CD4-positive, alpha-beta T cell treated with Interleukin-10 for 1 hour (primary cell): ENCODE measurements at regions not wholly inside any gene's neighbourhood (a gene's known extent, or its start where the extent isn't known, plus 50 kb on each side); places are given as distances from the start of the nearest gene placed in this dataset.

ENCODE experiments used
- DNase-seq: peaks from one replicate; pipeline ENCODE4 v3.0.0-alpha.2; 2020

DNA sequence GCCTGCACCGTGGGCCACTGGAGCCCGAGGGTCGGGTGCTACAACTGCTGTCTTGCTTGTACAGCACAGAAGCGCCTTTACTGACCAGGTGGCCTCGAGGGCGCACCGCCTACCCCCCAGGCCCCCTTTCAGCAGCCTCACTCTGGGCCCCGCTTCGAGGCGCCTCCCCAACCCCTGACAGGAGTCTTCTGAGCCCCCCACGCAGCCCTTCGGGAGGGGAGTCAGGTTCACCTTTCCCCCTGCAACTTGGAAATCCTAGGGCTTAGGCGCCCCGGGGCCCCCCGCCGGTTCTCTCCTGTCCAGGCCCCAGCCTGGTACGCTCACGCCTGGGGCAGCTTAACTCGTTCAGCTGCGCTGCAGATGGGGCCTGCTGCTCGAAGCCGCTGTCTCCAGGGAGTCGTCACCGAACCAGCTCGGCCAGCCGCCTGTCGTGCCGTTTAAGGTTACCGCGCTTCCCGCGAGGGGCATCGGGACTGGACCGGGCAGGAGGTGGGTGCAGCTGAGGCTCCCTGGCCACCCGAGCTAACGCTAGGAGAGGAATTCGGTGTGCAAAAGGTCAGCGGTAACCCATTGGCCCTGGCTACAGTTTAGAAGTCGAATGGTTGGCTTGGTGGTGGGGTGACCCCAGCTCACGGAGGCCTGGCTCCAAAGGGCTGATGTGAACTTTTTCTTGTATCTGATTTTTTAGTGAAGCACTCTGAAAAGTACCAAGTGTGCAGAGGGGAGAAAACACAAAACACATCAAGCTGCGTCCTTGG, 58.9 kb upstream of the BCOR start:
- DNase-seq, result no peak

DNA sequence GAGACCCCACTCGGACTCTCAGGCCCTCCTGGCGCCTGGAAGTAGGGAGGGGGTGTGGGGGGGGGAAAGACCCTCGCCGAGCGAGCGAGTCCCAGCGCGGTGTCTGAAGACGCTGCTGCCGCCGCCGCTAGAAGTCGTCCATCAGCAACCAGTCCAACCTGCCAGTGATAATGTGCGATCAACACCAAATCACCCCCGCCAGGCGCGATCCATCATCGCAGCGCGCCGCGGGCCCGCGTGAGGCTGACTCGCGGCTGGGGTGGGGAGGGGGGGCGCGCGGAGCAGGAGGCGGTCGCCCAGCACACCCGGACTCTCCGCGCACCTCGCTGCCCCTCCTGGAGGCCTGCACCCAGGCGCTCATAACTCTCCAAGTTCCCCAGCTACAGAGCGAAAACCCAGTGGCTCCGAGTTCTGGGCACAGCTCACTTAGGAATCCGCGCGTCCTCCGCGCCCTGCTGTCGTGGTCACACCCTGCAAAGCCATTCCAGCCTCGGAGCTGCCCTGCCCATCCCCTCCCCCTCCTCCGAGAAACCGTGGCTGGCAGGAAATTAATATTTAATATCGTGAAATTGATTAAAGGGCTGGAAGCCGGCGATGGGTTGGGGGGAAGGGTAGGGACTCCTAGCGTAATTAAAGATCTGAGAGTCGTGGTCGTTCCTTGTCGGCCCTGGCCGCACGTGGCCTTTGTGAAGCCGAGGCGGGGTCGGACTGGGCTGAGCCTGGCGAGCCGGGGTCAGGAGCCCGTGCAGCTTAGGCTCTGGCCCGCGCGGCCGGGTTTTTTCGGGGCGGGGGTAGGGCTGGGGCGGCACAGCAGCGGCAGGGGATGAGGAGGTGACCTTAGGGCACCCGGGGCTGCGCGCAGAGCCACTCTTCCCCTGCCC, 58.1 kb upstream of the BCOR start:
- no peak for DNase-seq

DNA sequence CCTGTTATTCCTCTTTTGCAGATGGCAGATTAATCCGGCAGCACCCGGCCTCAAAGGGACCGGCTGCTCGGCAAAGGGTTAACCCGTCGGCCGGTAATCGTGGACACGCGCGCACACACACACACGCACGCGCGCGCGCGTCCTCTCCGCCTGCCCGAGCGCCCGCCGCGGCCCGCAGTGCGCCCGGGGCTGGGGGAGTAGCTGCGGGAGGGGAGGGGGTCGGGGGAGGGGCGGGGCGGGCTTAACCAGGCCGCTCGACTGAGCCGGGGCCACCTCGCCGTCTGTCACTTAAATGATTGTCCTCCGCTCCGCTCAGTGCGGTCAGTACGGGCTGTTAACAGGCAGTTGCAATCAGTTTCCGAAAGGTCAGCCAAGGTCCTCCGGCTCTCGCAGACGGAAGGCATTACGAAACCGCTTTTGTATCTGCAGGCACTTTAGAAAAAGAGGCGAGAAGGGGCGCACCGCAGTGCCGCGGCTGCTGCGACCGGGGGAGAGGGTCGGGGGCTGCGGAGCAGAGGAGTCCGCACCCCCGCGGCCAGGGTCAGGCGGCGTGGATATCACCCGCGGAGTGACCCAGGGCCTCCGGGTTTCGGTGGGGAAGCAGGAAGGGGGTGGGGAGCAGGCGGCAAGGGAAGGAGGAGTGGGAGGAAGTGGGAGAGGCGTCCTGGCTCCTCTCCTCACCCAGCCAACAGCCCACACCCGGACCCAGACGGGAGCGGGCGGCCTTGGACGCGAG, 57.3 kb upstream of the BCOR start:
- no peak for DNase-seq

DNA sequence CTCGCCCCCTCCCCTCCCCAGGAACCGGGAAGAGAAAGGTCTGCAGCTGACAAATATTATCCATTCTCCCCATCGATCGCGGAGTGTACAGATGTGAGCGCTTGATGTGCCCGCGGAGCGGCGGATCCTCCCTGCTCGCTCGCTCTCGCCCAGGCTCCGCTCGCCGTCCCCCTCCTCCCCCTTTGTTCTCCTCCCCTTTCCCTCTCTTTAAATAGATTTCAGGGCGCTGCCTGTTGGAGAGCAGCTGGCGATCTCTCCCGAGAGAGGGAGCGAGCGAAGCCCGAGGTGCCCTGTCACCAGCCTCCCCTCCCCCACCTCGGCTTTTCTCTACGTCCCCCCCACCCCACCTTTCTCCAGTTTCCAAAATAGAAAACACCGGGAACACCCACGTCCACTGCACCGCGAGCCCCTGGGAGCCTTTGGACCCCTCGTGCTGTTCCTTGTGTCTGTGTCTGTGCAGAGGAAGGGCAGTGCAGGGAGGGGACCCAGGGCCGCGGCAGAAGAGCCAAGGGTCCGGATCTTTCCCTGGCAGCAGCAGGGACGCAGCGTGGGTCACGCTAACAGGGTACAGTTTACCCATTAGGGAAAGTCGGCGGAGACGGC, 56.6 kb upstream of the BCOR start:
- DNase-seq, result no peak

DNA sequence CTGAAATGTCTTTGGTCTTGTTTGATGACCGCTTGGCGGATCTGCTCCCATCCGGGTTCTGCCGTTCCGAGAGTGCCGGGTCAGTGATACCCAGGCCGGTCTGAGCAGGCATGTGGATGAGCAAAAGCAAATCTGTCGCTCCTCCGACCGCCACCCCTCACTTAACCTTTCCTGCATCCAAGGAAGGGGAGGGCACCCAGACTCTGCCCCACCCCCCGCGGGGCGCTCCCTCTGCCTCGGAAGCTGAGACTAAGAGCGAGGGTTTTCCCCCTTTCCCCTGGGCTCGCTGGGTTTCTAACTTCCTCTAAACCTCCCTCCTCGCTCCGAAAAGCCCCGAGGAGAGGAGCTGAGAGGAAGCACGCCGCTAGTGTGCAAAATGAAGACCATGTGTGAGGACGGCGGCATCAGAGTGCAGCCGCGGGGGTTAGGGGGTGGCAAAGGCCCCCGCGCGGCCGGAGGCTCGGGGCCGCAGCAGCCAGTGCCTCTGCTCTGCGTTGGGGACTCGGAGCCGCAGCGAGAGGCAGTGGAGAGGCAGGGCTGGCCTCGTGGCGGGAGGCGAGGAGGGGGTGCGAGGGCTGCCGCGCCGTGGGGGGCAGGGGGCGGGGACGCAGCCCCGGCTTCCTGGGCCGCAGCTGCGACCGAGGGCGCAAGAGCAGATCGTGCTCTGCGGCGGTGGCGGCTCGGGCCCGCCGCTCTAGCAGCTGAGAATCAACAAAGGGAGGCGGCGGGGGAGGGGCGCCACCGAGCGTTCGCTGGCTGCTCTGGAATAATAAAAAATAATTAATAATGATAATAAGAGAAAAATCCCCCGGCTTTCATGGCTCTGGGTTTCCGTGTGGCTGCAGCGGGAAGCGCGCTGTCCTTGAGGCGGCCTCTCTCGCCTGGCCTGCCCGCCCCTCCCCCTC, 55.8 kb upstream of the BCOR start:
- peak; percentile 63 for DNase-seq

DNA sequence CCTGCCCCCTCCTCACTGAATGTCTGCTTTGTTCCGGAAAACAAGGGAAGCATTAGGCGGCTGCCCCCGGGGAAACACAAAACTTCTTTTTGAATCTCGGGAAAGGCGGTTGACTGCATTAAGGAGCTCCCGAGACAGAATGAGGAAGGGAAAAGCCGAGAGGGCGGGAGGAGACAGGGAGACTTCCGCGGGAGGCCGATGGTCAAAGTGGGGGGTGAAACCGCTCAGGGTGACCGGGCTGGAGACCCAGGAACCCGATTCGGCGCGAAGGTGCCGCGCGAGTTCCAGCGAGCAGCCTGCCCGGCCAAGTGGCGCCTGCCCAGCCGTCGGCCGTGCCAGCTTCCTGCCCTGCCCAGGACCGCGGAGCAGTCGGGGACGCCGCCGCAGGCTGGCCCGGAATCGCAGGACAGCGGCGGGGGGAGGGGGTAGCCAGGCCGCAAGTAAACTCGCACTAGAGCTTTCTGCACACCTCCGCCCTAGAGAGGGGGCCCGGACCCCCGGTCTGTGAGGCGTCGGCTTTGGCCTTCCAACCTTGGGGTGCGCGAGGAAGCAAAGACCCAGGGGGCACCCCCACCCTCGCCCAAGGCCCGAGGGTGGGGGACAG, 55.1 kb upstream of the BCOR start:
- no peak for DNase-seq

DNA sequence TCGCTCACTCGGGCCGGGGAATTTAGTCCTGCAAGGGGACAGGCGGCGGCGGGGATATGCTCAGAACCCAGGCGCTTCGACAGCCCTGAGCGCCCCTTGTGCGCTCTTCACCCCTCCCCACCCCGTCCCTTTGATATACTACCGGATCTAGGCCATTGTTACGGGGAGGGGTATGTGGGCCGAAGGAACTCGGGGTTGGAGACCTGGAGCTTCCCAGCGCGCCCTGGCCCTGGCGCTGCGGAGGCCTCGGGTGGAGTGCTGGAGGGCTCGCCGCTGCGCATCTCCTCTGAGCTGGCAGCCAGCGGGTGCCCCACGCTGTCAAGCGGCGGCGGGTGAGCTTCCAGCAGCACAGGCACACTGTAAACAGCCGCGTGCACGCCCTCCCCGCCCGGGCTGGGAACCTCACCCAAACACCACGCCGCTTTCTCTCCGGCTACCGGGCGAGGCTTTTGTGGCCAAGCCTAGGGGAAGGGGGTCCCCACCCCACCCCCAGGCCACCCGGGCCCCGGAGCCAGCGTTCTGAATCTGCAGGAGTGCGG, 54.5 kb upstream of the BCOR start:
- no peak for DNase-seq

DNA sequence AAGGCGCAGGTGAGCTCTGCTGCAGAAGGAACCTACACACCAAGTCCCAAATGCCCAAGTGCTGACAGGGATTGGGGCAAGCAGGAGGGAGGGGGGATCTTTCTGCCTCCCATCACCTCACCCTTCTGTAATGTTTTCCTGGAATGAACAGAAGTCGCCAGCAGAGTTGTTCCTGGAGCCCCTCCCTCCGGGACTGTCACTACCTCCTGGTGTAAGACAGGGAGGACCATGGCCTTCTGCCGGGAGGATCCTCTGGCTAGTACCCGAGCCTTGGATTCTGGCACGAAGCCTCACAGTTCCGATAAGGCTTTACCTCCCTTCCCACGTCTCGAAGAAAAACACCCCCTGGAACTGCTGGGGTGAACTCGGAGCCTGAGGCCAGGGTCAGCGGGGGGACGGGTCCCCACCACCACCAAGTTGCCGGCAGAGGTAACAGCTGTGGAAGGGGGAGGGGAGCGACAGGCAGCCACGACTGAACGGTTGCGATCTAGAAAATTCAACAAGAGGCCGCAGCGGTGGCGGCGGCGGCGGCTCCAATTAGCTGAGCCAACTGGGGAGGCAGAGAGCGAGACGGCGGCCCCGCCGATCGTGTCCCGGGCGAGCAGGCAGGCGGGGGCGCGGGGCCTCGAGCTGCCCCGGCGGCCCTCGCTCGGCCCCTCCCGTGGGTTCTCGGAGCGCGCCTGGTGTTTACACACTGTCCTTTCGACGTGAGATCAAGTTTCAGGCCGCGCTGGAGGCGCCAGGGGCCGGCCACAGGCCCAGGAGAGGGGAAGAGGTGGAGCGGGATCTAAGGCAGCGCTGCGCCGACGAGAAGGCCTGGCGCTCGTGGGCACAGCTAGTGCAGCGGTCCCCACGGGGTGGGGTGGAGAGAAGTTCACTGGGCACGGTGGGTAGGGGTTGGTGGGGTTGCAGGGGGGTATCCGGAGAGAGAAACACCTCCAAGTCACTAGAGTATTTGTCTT, 53.7 kb upstream of the BCOR start:
- no peak for DNase-seq

DNA sequence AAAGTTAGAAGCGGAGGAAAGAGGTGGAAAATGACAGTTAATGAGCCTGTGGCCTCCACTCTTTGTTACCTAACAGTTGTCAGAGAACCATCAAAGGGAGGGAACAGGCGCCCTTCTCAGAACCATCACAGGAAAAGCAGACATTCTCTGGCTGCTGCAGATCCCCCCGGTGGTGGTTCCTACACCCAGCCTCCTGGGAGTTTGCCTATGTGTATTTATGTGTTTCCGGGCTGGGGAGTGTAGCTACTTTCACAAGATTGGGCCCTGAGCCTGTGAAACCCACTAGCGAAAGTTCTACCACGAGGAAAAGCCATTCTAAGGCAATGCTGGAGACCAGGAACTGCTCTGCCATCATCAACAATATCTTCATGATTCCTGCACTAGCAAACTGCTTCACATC, 52.7 kb upstream of the BCOR start:
- no peak for DNase-seq

DNA sequence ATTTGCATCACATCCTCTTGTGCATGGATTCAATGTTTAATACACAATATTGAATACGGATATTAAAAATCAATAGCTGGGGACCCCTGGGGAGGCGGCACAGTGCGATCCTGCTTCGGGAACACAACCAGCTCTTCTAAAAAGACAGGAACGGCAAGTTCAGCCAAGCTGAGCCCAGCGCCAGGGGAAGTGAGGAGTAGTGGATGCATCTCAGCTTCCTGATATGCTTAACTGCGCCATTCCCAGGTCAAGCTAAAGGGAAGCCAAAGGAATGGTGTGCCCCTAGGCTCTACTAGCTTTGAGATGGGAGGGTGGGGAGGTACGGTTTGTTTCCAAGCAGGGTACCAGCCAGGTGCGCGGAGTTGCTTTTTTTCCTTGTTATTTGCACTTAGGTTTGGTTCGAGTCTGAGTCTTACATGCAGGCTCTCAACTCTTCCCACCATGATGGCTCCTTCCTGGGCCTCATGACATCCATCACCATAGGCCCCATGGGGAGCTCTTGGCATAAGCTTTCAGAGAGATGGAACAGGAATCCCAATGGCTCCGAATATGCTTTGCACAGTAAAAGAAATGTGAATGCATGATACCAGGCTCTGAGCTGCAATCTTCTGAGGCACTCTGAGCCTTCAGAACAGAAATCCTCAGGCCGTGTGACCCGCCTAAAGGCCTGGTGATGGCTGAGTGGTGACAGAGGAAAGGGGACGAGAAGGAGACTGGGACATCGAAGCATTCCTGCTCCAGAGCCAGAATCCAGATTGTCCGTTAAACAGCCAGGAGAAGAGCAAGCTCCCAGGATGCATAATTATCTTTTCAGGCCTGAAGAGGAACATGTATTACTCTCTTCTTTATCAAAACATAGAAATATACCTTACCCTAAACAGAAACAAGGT, 51.8 kb upstream of the BCOR start:
- no peak for DNase-seq

DNA sequence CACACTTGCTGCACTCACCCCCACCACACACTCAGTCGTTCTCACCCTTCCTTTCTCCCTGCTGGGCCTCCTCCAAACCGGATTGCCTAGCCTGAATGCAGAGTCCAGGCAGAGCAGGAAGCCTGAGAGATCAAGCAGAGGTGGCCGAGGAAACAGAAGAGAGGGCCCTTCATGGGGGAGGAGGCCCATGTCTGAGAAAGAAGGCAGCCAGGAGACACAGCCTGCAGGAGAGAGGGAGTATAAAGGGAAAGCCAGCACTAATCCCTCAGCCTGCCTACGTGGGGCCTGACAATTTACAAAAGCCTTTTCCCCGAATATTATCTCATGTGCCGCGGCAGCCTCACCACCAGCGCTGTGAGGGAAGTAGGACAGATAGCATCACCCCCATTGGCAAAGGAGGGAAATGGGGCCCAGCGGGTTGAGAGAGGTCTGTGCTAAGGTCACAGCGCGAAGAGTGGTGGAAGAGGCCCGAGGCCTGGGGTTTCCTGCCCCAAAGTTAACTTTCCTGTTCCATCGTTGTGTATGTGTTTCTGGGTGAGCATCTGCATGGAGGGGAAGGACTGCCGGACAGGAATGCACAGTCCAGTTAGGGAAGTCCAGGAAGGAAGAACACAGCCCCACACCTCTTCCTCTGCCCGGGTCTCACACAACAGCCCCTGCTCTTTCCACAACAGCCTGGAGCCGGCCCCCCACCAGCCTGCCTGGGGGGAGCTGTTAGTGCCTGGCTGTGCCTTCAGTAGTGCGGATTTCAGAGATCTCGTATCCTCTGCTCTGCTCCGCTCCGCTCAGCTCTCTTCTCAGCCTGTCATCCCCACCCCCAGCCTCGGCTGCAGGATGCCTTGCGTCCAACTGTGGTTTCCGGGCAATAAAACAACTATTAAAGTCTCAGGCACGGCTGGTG, 50.9 kb upstream of the BCOR start:
- no peak for DNase-seq

DNA sequence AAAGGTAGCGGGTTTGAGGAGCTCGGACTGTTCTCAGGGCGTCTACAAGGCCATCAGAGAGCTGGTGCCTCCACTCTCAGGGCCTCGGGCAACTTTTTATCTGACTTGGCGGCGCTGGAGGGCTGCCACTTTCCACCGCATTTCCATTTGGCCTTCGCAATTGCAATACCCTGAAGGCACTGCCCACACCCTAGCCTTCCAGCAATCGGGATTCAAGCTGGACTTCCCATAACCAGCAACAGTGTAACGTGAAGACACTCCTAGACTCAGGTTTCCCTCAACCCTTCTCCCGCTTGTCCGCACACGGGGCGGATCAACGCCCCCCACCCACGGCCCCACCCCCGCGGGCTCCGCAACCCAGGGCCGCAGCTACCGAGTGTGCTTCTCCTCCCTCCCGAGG, 50.2 kb upstream of the BCOR start:
- DNase-seq, result no peak
